Right cardiac atrium (tissue), 5 donors: ENCODE measurements at regions not wholly inside any gene's neighbourhood (a gene's known extent, or its start where the extent isn't known, plus 50 kb on each side); places are given as distances from the start of the nearest gene placed in this dataset.
A peak's percentile ranks its signal among the peaks of the same experiment; 100 is the strongest.
"Not testable (repeated sequence)": the region's sequence is repeated elsewhere in the genome, so short reads cannot be mapped to it uniquely, and the experiment has no call there.

Experiments used
- ATAC-seq, 2 donors: fragments of 200-7000 bp; cut with Tn5 transposase; one replicate each; pipeline versions ENCODE4 v1.8.0 to v1.9.1; 2020; ENCODE audit warnings: moderate library complexity in 2 of 2, mild to moderate bottlenecking in 1 of 2
- DNase-seq, 3 donors: peaks; one replicate each; pipeline ENCODE4 v3.0.0-alpha.2; 2020
- H3K27ac ChIP-seq: one replicate; pipeline ENCODE4 v1.5.1; 2013; ENCODE audit warnings: mild to moderate bottlenecking, low read length, control low read depth, moderate library complexity
- H3K27me3 ChIP-seq: one replicate; pipeline ENCODE4 v1.6.1; 2013; ENCODE audit not compliant: control insufficient read depth, insufficient read depth
- H3K4me1 ChIP-seq: one replicate; pipeline ENCODE4 v1.6.1; 2013; ENCODE audit warnings: low read length; ENCODE audit not compliant: control insufficient read depth, insufficient read depth
- H3K4me3 ChIP-seq: one replicate; pipeline ENCODE4 v1.5.1; 2013; ENCODE audit warnings: low read length, control low read depth
- H3K9me3 ChIP-seq: one replicate; pipeline ENCODE4 v1.6.1; 2013; ENCODE audit warnings: low read length; ENCODE audit not compliant: control insufficient read depth
- WGBS: extraction: QIAGEN DNeasy Blood & Tissue Kit; methylation state at CpG from one replicate; pipeline ENCODE4 v1.1.7; 2013; 5-methylcytosine and 5-hydroxymethylcytosine counted together
- intact Hi-C, 4 donors: fragments of 100-400 bp; cut with DNase I; formaldehyde crosslinking; loops; one replicate each; pipeline versions ENCODE4 v1.11.0 to v1.14.0; 2022 to 2023
- donor health status: healthy with polysubstance abuse.
- donor health status: DM: no; HTN: yes; CAD: no.
- donor health status: DM: no; HTN: no; CAD: no.
- donor health status: DM: no; HTN: yes; CAD: no; lungs with severe emphysema.
- donor health status: DM: yes; HTN: yes; CAD: no.

DNA sequence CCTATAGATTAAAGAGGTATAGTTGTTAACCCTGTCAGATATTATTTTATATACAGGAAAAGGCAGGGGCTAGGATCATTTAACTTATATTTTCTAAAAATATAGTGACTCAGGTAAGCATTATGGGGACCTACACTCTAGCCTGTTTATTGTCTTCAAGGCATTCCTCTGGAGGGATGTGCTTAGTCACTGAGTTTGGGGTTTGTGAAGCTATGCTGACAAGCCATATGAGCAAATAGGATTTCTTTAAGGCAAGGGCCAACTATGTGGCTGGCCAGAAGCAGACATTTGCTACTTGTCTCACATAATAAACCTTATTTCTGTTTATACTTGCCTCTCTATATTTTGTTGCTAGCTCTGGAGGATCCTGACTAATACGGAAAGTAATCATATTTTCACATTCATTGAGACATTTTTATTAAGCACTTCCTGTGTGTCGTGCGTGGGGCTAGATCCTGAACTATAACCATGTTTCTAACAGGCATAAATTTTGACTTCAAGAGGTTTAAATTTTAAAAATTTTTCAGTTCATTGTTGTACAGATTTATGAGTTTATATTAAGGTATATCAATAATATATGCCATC, 153.4 kb downstream of the OTOL1 start:
- Histone ChIP-seq H3K9me3 (no peaks in the 10 kb centered on the region), H3K4me1 (no peaks in the 10 kb centered on the region), H3K27me3 (no peaks in the 10 kb centered on the region), H3K27ac (no peak overlapping the region), H3K4me3 (no peak overlapping the region)
- intact Hi-C loops, result no loop called here
- DNase-seq (no peak), ATAC-seq (no peak)
- 65% methylated on average over 3 of the region's 3 CpGs for WGBS

DNA sequence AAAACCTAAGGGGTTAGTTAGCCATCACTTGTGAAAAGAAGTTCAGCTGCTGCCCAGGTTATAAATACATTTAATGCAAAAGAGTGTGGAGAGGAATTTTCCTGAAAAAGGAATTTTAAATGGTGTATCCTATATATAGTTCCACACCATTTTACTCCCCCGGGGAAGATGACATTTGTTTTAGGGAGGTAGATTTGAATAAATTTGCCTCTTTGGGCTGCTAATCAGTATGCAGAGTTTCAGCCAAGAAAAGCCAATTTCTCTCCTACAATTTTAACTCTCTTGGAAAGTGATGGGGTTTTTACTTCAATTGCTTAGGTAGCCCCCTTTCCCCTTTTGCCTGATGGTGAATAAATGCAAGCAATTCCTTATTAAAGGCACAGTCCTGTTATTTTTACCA, 161.2 kb downstream of the OTOL1 start:
- Histone ChIP-seq H3K4me3 (no peak overlapping the region), H3K27ac (no peak overlapping the region), H3K27me3 (no peaks in the 10 kb centered on the region), H3K9me3 (no peaks in the 10 kb centered on the region), H3K4me1 (no peaks in the 10 kb centered on the region)
- DNase-seq, result no peak
- 72% methylated on average over 1 of the region's 1 CpG for WGBS
- ATAC-seq, result no peak
- intact Hi-C loops, result no loop called here

DNA sequence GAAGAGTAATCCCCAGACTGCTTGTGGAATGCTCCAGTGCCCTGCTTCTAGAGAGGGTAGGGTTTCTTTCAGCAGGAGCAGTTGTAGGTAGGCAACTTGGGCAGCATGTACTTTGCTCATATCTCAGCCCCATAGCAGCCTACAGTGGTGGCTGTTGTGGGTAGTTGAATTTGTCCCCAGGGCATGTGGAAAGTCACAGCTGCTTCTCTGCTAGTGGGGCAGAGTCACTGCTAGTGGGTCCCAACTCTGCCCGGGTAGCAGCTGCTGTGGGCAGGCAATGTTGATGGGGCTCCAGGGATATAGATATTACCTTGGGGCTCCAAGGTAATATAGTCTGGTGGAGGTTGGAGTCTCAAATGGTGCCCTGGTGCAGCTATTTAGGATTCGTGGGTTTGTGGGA, 174.5 kb downstream of the OTOL1 start:
- Histone ChIP-seq H3K9me3 (no peaks in the 10 kb centered on the region), H3K4me3 (no peak overlapping the region), H3K27ac (no peak overlapping the region), H3K27me3 (no peaks in the 10 kb centered on the region), H3K4me1 (no peaks in the 10 kb centered on the region)
- WGBS, result 84% methylated on average over 2 of the region's 2 CpGs
- DNase-seq, result no peak
- intact Hi-C loops, result no loop called here
- ATAC-seq, result no peak

GRCh38 chr3:161672478-161672877, 175.9 kb downstream of the OTOL1 start:
- Histone ChIP-seq H3K9me3 (no peaks in the 10 kb centered on the region), H3K4me1 (no peaks in the 10 kb centered on the region), H3K4me3 (no peak overlapping the region), H3K27me3 (no peaks in the 10 kb centered on the region), H3K27ac (no peak overlapping the region)
- WGBS, result 55% methylated on average over 4 of the region's 4 CpGs
- peak; percentile 85 to 94 for ATAC-seq
- intact Hi-C loops, result no loop called here
- DNase-seq, result peak; percentile 22 to 68 (median 55)

DNA sequence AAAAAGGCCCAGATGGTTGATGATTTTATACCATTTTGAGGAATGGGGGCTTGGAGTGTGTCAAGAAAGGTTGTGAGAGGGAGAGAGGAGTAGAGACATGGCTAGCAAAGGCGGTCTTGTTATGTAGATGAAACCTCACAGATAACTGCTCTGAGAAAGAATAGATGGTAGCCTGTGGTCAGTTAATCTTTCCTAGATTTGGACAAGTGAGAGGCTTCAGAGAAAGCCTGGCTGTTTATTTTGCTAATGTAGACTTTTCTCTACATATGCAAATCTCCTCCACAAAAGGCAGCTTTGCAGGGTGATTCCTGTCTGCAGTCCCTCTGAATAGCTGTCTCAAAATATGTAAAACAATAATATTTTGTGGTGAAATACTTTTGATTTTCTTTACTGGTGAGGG, 177.3 kb downstream of the OTOL1 start:
- Histone ChIP-seq H3K4me3 (no peak overlapping the region), H3K27me3 (no peaks in the 10 kb centered on the region), H3K27ac (no peak overlapping the region), H3K4me1 (no peaks in the 10 kb centered on the region), H3K9me3 (no peaks in the 10 kb centered on the region)
- DNase-seq, result no peak
- 77% methylated on average over 1 of the region's 1 CpG for WGBS
- no peak for ATAC-seq
- intact Hi-C loops, result no loop called here

GRCh38 chr3:161674402-161674801, 177.8 kb downstream of the OTOL1 start:
- DNase-seq (no peak), ATAC-seq (no peak)
- Histone ChIP-seq H3K27me3 (no peaks in the 10 kb centered on the region), H3K4me1 (no peaks in the 10 kb centered on the region), H3K9me3 (no peaks in the 10 kb centered on the region), H3K27ac (no peak overlapping the region), H3K4me3 (no peak overlapping the region)
- intact Hi-C loops, result no loop called here

- H3K4me3 ChIP-seq, intact Hi-C loops, H3K27me3 ChIP-seq, H3K27ac ChIP-seq, H3K9me3 ChIP-seq, ATAC-seq, H3K4me1 ChIP-seq, DNase-seq: not testable (repeated sequence)
- WGBS, result 84% methylated on average over 6 of the region's 6 CpGs
Observed at GRCh38 chr3:161681831-161682230, 185.2 kb downstream of the OTOL1 start.

DNA sequence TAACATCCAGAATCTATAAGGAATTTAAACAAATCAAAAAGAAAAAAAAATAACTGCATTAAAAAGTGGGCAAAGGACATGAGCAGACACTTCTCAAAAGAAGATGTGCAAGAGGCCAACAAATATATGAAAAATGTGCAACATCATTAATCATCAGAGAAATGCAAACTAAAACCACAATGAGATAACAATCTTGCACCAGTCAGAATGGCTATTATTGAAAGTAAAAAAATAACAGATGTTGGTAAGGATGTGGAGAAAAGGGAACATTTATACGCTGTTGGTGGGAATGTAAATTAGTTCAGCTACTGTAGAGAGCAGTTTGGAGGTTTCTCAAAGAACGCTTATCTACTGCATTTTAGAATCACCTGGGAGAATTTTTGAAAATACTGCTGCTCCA, 186.1 kb downstream of the OTOL1 start:
- DNase-seq, result no peak
- Histone ChIP-seq H3K27me3 (no peaks in the 10 kb centered on the region), H3K9me3 (no peaks in the 10 kb centered on the region), H3K27ac (no peak overlapping the region), H3K4me1 (no peaks in the 10 kb centered on the region), H3K4me3 (no peak overlapping the region)
- intact Hi-C loops, result no loop called here
- 71% methylated on average over 2 of the region's 2 CpGs for WGBS
- no peak for ATAC-seq

DNA sequence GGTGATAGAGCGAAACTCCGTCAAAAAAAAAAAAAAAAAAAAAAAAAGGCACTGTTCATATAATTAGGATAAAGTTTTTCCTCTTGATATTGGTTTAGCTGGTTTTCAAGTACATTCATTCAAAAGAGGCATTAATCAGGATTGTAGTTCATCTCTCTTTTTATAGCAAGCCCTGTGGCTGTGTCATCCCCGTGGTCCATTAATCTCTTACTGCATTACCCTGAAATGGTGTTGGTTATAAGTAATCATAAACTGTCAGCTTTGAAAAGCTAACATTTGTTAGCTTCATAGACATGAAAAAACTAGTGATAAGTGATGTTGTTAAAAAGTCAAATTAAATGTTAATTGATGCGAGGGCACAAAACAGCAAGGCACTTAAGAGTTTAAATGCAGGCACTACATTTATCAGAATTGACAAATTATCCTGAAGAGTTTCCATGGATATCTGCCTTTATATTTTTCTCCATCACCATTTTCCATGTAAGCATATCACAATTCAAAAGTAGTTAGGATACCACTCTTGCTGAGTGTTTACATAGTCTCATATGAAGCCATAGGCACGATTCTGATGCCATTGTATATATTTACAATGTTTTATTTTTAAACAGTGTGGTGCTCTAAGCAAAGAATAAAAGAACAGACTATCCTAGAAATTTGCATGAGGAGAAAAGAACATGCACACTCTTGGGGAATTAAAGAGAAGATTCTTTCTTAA, 193.1 kb downstream of the OTOL1 start:
- H3K4me1 ChIP-seq, result no peaks in the 10 kb centered on the region

GRCh38 chr3:161690299-161690620, 193.7 kb downstream of the OTOL1 start:
- DNase-seq, result no peak
- no peak for ATAC-seq
- Histone ChIP-seq H3K27ac (no peak overlapping the region), H3K4me1 (no peaks in the 10 kb centered on the region), H3K27me3 (no peaks in the 10 kb centered on the region), H3K4me3 (no peak overlapping the region), H3K9me3 (no peaks in the 10 kb centered on the region)
- intact Hi-C loops, result no loop called here
- 31% methylated on average over 3 of the region's 3 CpGs for WGBS

More for the DNA sequence above, 193.1 kb downstream of the OTOL1 start:
- intact Hi-C loops, result no loop called here
- Histone ChIP-seq H3K9me3 (no peaks in the 10 kb centered on the region), H3K27me3 (no peaks in the 10 kb centered on the region), H3K27ac (no peak overlapping the region), H3K4me3 (no peak overlapping the region)
- DNase-seq, result no peak
- no peak for ATAC-seq
- 74% methylated on average over 5 of the region's 5 CpGs for whole genome bisulfite sequencing

DNA sequence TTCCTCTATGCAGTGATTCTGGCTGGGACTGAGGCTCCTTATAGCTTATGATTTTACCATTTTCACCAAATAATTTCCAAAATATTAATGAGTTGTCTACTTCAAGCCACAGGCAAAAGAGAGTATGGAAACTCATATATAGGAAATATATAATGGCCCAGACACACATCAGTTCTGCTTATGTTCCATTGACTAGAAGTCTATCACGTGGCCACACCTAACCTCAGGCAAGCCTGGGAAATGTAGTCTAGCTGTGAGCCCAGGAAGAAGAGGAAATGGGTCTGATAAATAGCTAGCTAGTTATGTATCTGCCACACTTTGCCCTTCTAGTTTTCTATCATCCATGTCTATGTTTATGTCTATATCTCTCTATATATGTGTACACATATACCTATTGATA, 195.1 kb downstream of the OTOL1 start:
- Histone ChIP-seq H3K27ac (no peak overlapping the region), H3K4me3 (no peak overlapping the region), H3K9me3 (no peaks in the 10 kb centered on the region), H3K4me1 (no peaks in the 10 kb centered on the region), H3K27me3 (no peaks in the 10 kb centered on the region)
- intact Hi-C loops, result no loop called here
- 81% methylated on average over 1 of the region's 1 CpG for WGBS
- DNase-seq (no peak), ATAC-seq (no peak)
